ENCODE measurements at regions not wholly inside any gene's neighbourhood (a gene's known extent, or its start where the extent isn't known, plus 50 kb on each side); places are given as distances from the start of the nearest gene placed in this dataset.

DNA sequence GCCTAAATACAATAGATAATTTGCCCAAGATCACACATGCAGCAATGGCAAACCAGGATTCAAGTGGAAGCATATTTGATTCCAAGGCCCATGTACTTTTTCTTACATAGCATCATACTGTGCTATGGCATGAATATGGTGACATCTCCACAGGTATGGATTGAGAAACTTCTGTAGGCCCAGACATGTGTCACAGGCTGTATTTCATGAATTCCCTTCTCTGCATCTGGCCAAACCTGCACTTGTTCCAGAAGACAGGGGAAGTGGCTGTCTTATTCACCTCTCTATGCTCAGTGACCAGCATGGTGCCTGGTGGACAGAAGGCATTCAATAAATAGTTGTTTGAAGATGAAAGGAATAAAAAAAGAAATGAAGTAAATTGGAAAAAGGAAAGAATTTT, 77.3 kb upstream of the TMEM164 start:
- H3K27ac ChIP-seq, result no peak overlapping the region
- H3K9me3 ChIP-seq (ENCODE audit: low read depth), result no peaks in the 10 kb centered on the region
- no peaks in the 10 kb centered on the region for H4K20me1 ChIP-seq (ENCODE audit: insufficient read depth, poor library complexity, severe bottlenecking)
- DNase-seq (ENCODE audit: low spot score), result no peak
- H3K36me3 ChIP-seq (replicated peaks; ENCODE audit: insufficient read depth, low read depth), result no peaks in the 10 kb centered on the region
- no peak overlapping the region for H3K4me3 ChIP-seq
- no peak for TF ChIP-seq EZH2 (IDR thresholded peaks at IDR 0.05; ENCODE audit: borderline replicate concordance)
- TF ChIP-seq, protein P1, sequence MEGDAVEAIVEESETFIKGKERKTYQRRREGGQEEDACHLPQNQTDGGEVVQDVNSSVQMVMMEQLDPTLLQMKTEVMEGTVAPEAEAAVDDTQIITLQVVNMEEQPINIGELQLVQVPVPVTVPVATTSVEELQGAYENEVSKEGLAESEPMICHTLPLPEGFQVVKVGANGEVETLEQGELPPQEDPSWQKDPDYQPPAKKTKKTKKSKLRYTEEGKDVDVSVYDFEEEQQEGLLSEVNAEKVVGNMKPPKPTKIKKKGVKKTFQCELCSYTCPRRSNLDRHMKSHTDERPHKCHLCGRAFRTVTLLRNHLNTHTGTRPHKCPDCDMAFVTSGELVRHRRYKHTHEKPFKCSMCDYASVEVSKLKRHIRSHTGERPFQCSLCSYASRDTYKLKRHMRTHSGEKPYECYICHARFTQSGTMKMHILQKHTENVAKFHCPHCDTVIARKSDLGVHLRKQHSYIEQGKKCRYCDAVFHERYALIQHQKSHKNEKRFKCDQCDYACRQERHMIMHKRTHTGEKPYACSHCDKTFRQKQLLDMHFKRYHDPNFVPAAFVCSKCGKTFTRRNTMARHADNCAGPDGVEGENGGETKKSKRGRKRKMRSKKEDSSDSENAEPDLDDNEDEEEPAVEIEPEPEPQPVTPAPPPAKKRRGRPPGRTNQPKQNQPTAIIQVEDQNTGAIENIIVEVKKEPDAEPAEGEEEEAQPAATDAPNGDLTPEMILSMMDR (IDR thresholded peaks at IDR 0.05; ENCODE audit: poor library complexity), result no peak
- TF ChIP-seq EZH2phosphoT487 (IDR thresholded peaks at IDR 0.05; ENCODE audit: low read depth, severe bottlenecking, unreplicated experiment), result no peak
- H3K9me2 ChIP-seq (replicated peaks; ENCODE audit: insufficient read depth), result no peaks in the 10 kb centered on the region
- H3K4me1 ChIP-seq (ENCODE audit: insufficient read depth), result no peaks in the 10 kb centered on the region
- H3K79me2 ChIP-seq, result no peaks in the 10 kb centered on the region
- no peak overlapping the region for H3K4me2 ChIP-seq
- no peaks in the 10 kb centered on the region for H3K27me3 ChIP-seq
- H2AFZ ChIP-seq, result no peak overlapping the region

DNA sequence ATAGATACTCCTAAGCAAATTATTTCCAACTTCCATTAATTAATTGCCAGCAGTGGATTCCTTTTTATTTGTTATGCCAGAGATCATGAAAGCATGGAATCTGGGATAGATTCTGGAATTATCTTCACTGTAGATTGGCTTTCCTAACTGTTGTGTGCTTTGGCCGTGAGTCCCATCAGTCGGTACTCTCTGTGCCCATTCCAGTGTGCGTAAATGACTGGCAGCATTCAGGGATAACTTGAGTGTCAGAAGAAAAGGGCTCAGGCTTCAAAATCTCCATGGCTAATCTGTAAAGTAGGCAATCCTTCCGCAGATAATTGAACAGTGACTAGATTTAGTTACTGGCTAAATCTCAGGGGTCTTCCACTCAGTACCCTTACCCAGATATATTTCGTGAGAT, 76.8 kb upstream of the TMEM164 start:
- H3K36me3 ChIP-seq (replicated peaks; ENCODE audit: insufficient read depth, low read depth), result no peaks in the 10 kb centered on the region
- H3K4me2 ChIP-seq, result no peak overlapping the region
- no peaks in the 10 kb centered on the region for H3K9me2 ChIP-seq (replicated peaks; ENCODE audit: insufficient read depth)
- no peak for DNase-seq (ENCODE audit: low spot score)
- 81% methylated on average over 5 of the region's 5 CpGs for WGBS (ENCODE audit: low lambda C conversion rate, missing lambda C conversion rate)
- H3K4me1 ChIP-seq (ENCODE audit: insufficient read depth), result no peaks in the 10 kb centered on the region
- H3K27me3 ChIP-seq, result no peaks in the 10 kb centered on the region
- no peaks in the 10 kb centered on the region for H4K20me1 ChIP-seq (ENCODE audit: insufficient read depth, poor library complexity, severe bottlenecking)
- no peak for TF ChIP-seq EZH2phosphoT487 (IDR thresholded peaks at IDR 0.05; ENCODE audit: low read depth, severe bottlenecking, unreplicated experiment)
- TF ChIP-seq, protein P1 (IDR thresholded peaks at IDR 0.05; ENCODE audit: poor library complexity), result no peak
- TF ChIP-seq EZH2 (IDR thresholded peaks at IDR 0.05; ENCODE audit: borderline replicate concordance), result no peak
- H3K27ac ChIP-seq, result no peak overlapping the region
- no peak overlapping the region for H2AFZ ChIP-seq
- no peak overlapping the region for H3K4me3 ChIP-seq
- H3K9me3 ChIP-seq (ENCODE audit: low read depth), result no peaks in the 10 kb centered on the region
- no peaks in the 10 kb centered on the region for H3K79me2 ChIP-seq

DNA sequence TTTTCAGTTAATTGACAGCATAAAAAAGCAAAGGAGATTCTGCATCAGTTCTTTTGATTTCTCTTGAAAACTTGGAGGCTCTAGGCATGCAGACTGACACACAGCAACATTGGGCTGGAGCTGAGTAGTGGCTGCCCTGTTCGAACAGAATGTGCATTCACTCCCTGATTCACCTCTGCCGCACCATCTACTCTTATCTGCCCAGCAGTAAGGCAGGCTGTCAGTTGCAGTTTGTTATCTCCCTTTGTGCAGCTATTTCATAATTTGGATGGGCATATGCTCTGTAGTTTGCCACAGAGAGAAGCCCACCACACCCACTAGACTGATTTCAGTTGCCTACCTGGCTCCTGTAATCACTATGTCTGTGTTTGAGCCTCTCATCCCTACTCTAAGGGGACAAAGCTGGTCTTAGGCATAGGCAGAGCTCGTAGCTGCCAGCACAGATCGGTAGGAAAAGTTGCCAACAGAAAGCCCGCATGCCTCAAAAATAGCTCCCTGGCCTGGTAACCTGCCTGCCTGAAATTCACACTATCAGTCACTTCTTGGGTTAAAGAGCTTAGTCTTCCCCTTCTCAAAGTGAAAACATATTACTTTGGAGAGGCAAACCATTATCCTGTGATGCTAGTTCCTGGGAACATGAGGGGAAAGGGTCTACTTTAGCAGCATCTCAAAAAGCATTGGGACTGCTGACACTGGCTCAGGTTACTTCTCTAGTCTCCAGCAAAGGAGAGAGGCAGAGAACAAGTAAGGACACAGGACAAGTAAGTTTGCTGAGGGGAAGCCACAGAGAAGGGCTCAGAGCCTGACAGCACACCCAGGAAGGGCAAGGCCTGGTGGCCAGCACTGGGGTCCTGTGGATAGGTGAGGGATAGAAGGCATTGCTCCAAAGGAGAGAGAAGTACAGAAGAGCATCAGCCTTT, 75.9 kb upstream of the TMEM164 start:
- Histone ChIP-seq H3K4me1 (ENCODE audit: insufficient read depth) (no peaks in the 10 kb centered on the region), H3K27ac (no peak overlapping the region), H4K20me1 (ENCODE audit: insufficient read depth, poor library complexity, severe bottlenecking) (no peaks in the 10 kb centered on the region), H3K36me3 (replicated peaks; ENCODE audit: insufficient read depth, low read depth) (no peaks in the 10 kb centered on the region), H3K4me3 (no peak overlapping the region), H3K79me2 (no peaks in the 10 kb centered on the region), H3K9me3 (ENCODE audit: low read depth) (no peaks in the 10 kb centered on the region), H3K9me2 (replicated peaks; ENCODE audit: insufficient read depth) (no peaks in the 10 kb centered on the region), H3K27me3 (no peaks in the 10 kb centered on the region), H3K4me2 (no peak overlapping the region), H2AFZ (no peak overlapping the region)
- TF ChIP-seq, protein P1 (IDR thresholded peaks at IDR 0.05; ENCODE audit: poor library complexity), result no peak
- TF ChIP-seq EZH2 (IDR thresholded peaks at IDR 0.05; ENCODE audit: borderline replicate concordance) (no peak), EZH2phosphoT487 (IDR thresholded peaks at IDR 0.05; ENCODE audit: low read depth, severe bottlenecking, unreplicated experiment) (no peak)
- 80% methylated on average over 5 of the region's 5 CpGs for WGBS (ENCODE audit: low lambda C conversion rate, missing lambda C conversion rate)
- DNase-seq (ENCODE audit: low spot score), result no peak
